GM18867 (cell line): ENCODE measurements at regions not wholly inside any gene's neighbourhood (a gene's known extent, or its start where the extent isn't known, plus 50 kb on each side); places are given as distances from the start of the nearest gene placed in this dataset.
"Not testable (repeated sequence)": the region's sequence is repeated elsewhere in the genome, so short reads cannot be mapped to it uniquely, and the experiment has no call there.

Source experiments
- ATAC-seq: cut with Tn5 transposase; IDR thresholded peaks from one replicate; pipeline ENCODE4 v1.9.1; 2021; ENCODE audit warnings: mild to moderate bottlenecking, moderate library complexity; ENCODE audit not compliant: unreplicated experiment

GRCh38 chr20:7736336-7736735 lies 203.9 kb downstream of the HAO1 start:
- no peak for ATAC-seq

- ATAC-seq, result no peak
Measured at GRCh38 chr20:7741866-7742265, 198.4 kb downstream of the HAO1 start.

- ATAC-seq, result no peak
Measured at GRCh38 chr20:7742479-7742878, 197.8 kb downstream of the HAO1 start.

GRCh38 chr20:7744411-7744810 lies 195.8 kb downstream of the HAO1 start:
- no peak for ATAC-seq

- no peak for ATAC-seq
Measured at GRCh38 chr20:7748624-7749023, 191.6 kb downstream of the HAO1 start.

- ATAC-seq, result no peak
Measured at GRCh38 chr20:7754102-7754501, 186.2 kb downstream of the HAO1 start.

GRCh38 chr20:7758406-7758805 lies 181.9 kb downstream of the HAO1 start:
- ATAC-seq, result no peak

GRCh38 chr20:7760247-7761031 lies 179.8 kb downstream of the HAO1 start:
- ATAC-seq, result no peak

- peak; percentile 94 for ATAC-seq
Measured at GRCh38 chr20:7765221-7765620, 175.0 kb downstream of the HAO1 start.

GRCh38 chr20:7770046-7770445 lies 170.2 kb downstream of the HAO1 start:
- ATAC-seq, result no peak

- ATAC-seq, result peak; percentile 98
Measured at GRCh38 chr20:7770578-7770977, 169.7 kb downstream of the HAO1 start.

GRCh38 chr20:7772371-7772770 lies 167.9 kb downstream of the HAO1 start:
- no peak for ATAC-seq

GRCh38 chr20:7773511-7773910 lies 166.7 kb downstream of the HAO1 start:
- ATAC-seq, result no peak

GRCh38 chr20:7775072-7775471 lies 165.2 kb downstream of the HAO1 start:
- no peak for ATAC-seq

- no peak for ATAC-seq
Measured at GRCh38 chr20:7776148-7776547, 164.1 kb downstream of the HAO1 start.

GRCh38 chr20:7790189-7790588 lies 150.1 kb downstream of the HAO1 start:
- no peak for ATAC-seq

- ATAC-seq, result no peak
Measured at GRCh38 chr20:7792150-7792869, 147.9 kb downstream of the HAO1 start.

- ATAC-seq, result no peak
Measured at GRCh38 chr20:7798176-7798575, 142.1 kb downstream of the HAO1 start.

- ATAC-seq, result no peak
Measured at GRCh38 chr20:7799862-7800261, 140.4 kb downstream of the HAO1 start.

GRCh38 chr20:7803411-7804151 lies 136.7 kb downstream of the HAO1 start:
- ATAC-seq, result not testable (repeated sequence)

- no peak for ATAC-seq
Measured at GRCh38 chr20:7806831-7807230, 133.4 kb downstream of the HAO1 start.

- no peak for ATAC-seq
Measured at GRCh38 chr20:7817286-7817685, 123.0 kb downstream of the HAO1 start.
